ENCODE measurements at regions not wholly inside any gene's neighbourhood (a gene's known extent, or its start where the extent isn't known, plus 50 kb on each side); places are given as distances from the start of the nearest gene placed in this dataset.

GRCh38 chr5:107291866-107292265, 378.9 kb downstream of the EFNA5 start:
- no peaks in the 10 kb centered on the region for H3K9me3 ChIP-seq (ENCODE audit: control insufficient read depth, insufficient read depth, low read length)
- no peak overlapping the region for H3K27ac ChIP-seq (ENCODE audit: low read depth, low read length)
- ChIA-PET CTCF (no interaction called here), POLR2A (no interaction called here)
- H3K4me3 ChIP-seq (ENCODE audit: low read depth, low read length) = no peak overlapping the region
- TF ChIP-seq CTCF (IDR thresholded peaks at IDR 0.05; ENCODE audit: low read depth, low read length) = no peak
- DNase-seq (ENCODE audit: low read depth, low spot score) = no peak
- no peaks in the 10 kb centered on the region for H3K27me3 ChIP-seq (ENCODE audit: control insufficient read depth, insufficient read depth, low read length)

- ChIA-PET CTCF (no interaction called here), POLR2A (no interaction called here)
- Histone ChIP-seq H3K27ac (ENCODE audit: low read depth, low read length) (no peak overlapping the region), H3K9me3 (ENCODE audit: control insufficient read depth, insufficient read depth, low read length) (no peaks in the 10 kb centered on the region), H3K4me3 (ENCODE audit: low read depth, low read length) (no peak overlapping the region), H3K27me3 (ENCODE audit: control insufficient read depth, insufficient read depth, low read length) (no peaks in the 10 kb centered on the region)
- no peak for DNase-seq (ENCODE audit: low read depth, low spot score)
- no peak for TF ChIP-seq CTCF (IDR thresholded peaks at IDR 0.05; ENCODE audit: low read depth, low read length)
Measured at GRCh38 chr5:107290780-107291398, 379.8 kb downstream of the EFNA5 start.

GRCh38 chr5:107289030-107289714, 381.6 kb downstream of the EFNA5 start:
- H3K4me3 ChIP-seq (ENCODE audit: low read depth, low read length) = no peak overlapping the region
- CTCF ChIA-PET = no interaction called here
- TF ChIP-seq CTCF (IDR thresholded peaks at IDR 0.05; ENCODE audit: low read depth, low read length) = no peak
- no peaks in the 10 kb centered on the region for H3K9me3 ChIP-seq (ENCODE audit: control insufficient read depth, insufficient read depth, low read length)
- no peak for DNase-seq (ENCODE audit: low read depth, low spot score)
- POLR2A ChIA-PET = no interaction called here
- no peaks in the 10 kb centered on the region for H3K27me3 ChIP-seq (ENCODE audit: control insufficient read depth, insufficient read depth, low read length)
- H3K27ac ChIP-seq (ENCODE audit: low read depth, low read length) = no peak overlapping the region

- no peaks in the 10 kb centered on the region for H3K27me3 ChIP-seq (ENCODE audit: control insufficient read depth, insufficient read depth, low read length)
- CTCF ChIA-PET = no interaction called here
- no peak overlapping the region for H3K4me3 ChIP-seq (ENCODE audit: low read depth, low read length)
- DNase-seq (ENCODE audit: low read depth, low spot score) = no peak
- no peak for TF ChIP-seq CTCF (IDR thresholded peaks at IDR 0.05; ENCODE audit: low read depth, low read length)
- POLR2A ChIA-PET = no interaction called here
- H3K27ac ChIP-seq (ENCODE audit: low read depth, low read length) = no peak overlapping the region
- no peaks in the 10 kb centered on the region for H3K9me3 ChIP-seq (ENCODE audit: control insufficient read depth, insufficient read depth, low read length)
Measured at GRCh38 chr5:107286447-107287098, 384.2 kb downstream of the EFNA5 start.

GRCh38 chr5:107285772-107286171, 385.0 kb downstream of the EFNA5 start:
- no peak for DNase-seq (ENCODE audit: low read depth, low spot score)
- no peak overlapping the region for H3K4me3 ChIP-seq (ENCODE audit: low read depth, low read length)
- POLR2A ChIA-PET = no interaction called here
- no peaks in the 10 kb centered on the region for H3K9me3 ChIP-seq (ENCODE audit: control insufficient read depth, insufficient read depth, low read length)
- CTCF ChIA-PET = no interaction called here
- TF ChIP-seq CTCF (IDR thresholded peaks at IDR 0.05; ENCODE audit: low read depth, low read length) = no peak
- H3K27me3 ChIP-seq (ENCODE audit: control insufficient read depth, insufficient read depth, low read length) = no peaks in the 10 kb centered on the region
- no peak overlapping the region for H3K27ac ChIP-seq (ENCODE audit: low read depth, low read length)
